ENCODE measurements at regions not wholly inside any gene's neighbourhood (a gene's known extent, or its start where the extent isn't known, plus 50 kb on each side); places are given as distances from the start of the nearest gene placed in this dataset.

GRCh38 chr3:48067271-48067670 is 51.1 kb upstream of the MAP4 start (continued):
- TF ChIP-seq REST (IDR thresholded peaks at IDR 0.05; ENCODE audit: unreplicated experiment) (no peak), ZNF331 (CRISPR knock-in tag; IDR thresholded peaks at IDR 0.05; ENCODE audit: low read depth) (no peak), CREB1 (CRISPR knock-in tag; IDR thresholded peaks at IDR 0.05; ENCODE audit: low read depth) (no peak), EZH2phosphoT487 (IDR thresholded peaks at IDR 0.05; ENCODE audit: unreplicated experiment) (no peak), STAT1 (IDR thresholded peaks at IDR 0.05; ENCODE audit: unreplicated experiment) (no peak), CTCF (conservative IDR thresholded peaks at IDR 0.05; ENCODE audit: low read depth in 2 of 2) (no peak), ETS1 (IDR thresholded peaks at IDR 0.05) (no peak), POLR2AphosphoS5 (IDR thresholded peaks at IDR 0.05; ENCODE audit: low read depth) (no peak), EZH2 (IDR thresholded peaks at IDR 0.05; ENCODE audit: low read depth, unreplicated experiment) (no peak), JUNB (IDR thresholded peaks at IDR 0.05; ENCODE audit: unreplicated experiment) (no peak)
